Endothelial cell of umbilical vein (primary cell): ENCODE measurements at regions not wholly inside any gene's neighbourhood (a gene's known extent, or its start where the extent isn't known, plus 50 kb on each side); places are given as distances from the start of the nearest gene placed in this dataset.

Experiments used
- CTCF ChIP-seq, 2 donors: IDR thresholded peaks; 1 replicate in 1 of 2; 2 replicates in 1 of 2; pipeline ENCODE4 v1.5.1; 2011; ENCODE audit warnings: low read length in 2 of 2, mild to moderate bottlenecking in 2 of 2, moderate library complexity in 2 of 2, control low read depth in 1 of 2, inconsistent platforms in 1 of 2, low read depth in 1 of 2; ENCODE audit not compliant: insufficient read depth in 1 of 2; ENCODE audit errors: extremely low read depth in 1 of 2
- EZH2 ChIP-seq: IDR thresholded peaks from 2 replicates; pipeline ENCODE4 v1.6.1; 2012; ENCODE audit warnings: borderline replicate concordance, low read depth, mild to moderate bottlenecking, moderate library complexity, low read length, inconsistent platforms; ENCODE audit not compliant: severe bottlenecking
- GATA2 ChIP-seq: IDR thresholded peaks from 2 replicates; pipeline ENCODE4 v1.7.0; 2011; ENCODE audit warnings: low read depth, mild to moderate bottlenecking, moderate library complexity, mixed read lengths, low read length; ENCODE audit not compliant: insufficient read length, insufficient read depth
- JUN ChIP-seq: IDR thresholded peaks from 2 replicates; pipeline ENCODE4 v1.6.1; 2011; ENCODE audit warnings: borderline replicate concordance, low read depth; ENCODE audit not compliant: insufficient read length, insufficient read depth
- POLR2A ChIP-seq: IDR thresholded peaks from 2 replicates; pipeline ENCODE4 v1.6.1; 2012; ENCODE audit warnings: low read depth, mild to moderate bottlenecking, control low read depth, low read length
- POLR2AphosphoS5 ChIP-seq: IDR thresholded peaks from 2 replicates; pipeline ENCODE4 v1.6.1; 2012; ENCODE audit warnings: low read depth, mild to moderate bottlenecking, control low read depth, low read length, moderate library complexity; ENCODE audit not compliant: insufficient read depth

DNA sequence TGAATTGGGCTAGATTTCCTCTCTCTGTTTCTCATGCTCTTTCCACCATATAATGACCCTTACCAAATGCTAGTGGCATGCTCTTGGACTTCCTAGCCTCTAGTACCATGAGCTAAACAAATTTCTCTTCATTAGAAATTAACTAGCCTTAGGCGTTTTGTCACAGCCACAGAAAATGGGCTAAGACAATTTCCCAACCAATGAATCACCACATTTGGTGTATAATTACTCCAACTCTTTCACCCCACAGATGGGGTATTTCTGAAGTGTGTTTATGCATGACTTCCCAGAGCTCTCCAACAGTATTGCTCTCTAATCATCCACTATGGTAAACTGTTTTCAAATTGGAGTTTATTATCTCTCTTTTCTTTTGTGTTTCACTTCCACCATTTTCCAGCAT is 1041.1 kb upstream of the COX7C start:
- TF ChIP-seq EZH2 (no peak), CTCF (IDR thresholded peaks at IDR 0.05; ENCODE audit: extremely low read depth in 1 of 2, insufficient read depth in 1 of 2, low read depth in 1 of 2, low read length in 2 of 2) (no peak), GATA2 (no peak), POLR2A (no peak), JUN (no peak), POLR2AphosphoS5 (no peak)
